ENCODE measurements at regions not wholly inside any gene's neighbourhood (a gene's known extent, or its start where the extent isn't known, plus 50 kb on each side); places are given as distances from the start of the nearest gene placed in this dataset.

- TF ChIP-seq CTCF (IDR thresholded peaks at IDR 0.05) = no peak
- TF ChIP-seq POLR2A (IDR thresholded peaks at IDR 0.05) = no peak
These were observed 169.9 kb upstream of the LHX5 start for GRCh38 chr12:113641426-113642030.

Measured in testis (tissue), 2 donors.